SK-N-SH (cell line): ENCODE measurements at regions not wholly inside any gene's neighbourhood (a gene's known extent, or its start where the extent isn't known, plus 50 kb on each side); places are given as distances from the start of the nearest gene placed in this dataset.

Experiments
- CTCF ChIP-seq: fragments of 200-600 bp; sonication (generic); IDR thresholded peaks from 2 replicates; pipeline ENCODE4 v1.6.1; 2017; ENCODE audit warnings: antibody characterized with exemption, mild to moderate bottlenecking, moderate library complexity
- RXRA ChIP-seq: IDR thresholded peaks from 2 replicates; pipeline ENCODE4 v1.4.0; 2012; ENCODE audit warnings: low read depth, mild to moderate bottlenecking, borderline replicate concordance

DNA sequence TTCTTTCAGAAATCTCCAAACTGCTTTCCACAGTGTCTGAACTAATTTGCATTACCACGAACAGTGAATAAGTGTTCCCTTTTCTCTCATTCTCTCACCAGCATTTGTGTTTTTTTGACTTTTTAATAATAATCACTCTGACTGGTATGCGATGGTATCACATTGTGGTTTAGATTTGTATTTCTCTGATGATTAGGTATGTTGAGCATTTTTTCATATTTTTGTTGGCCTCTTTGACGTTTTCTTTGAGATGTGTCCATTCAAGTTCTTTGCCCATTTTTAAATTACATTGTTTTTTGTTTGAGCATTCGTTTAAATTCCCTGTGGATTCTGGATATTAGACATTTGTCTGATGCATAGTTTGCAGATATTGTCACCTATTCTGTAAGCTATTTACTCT, 1639.6 kb upstream of the TENM4 start:
- TF ChIP-seq RXRA (no peak), CTCF (no peak)
